ENCODE measurements at regions not wholly inside any gene's neighbourhood (a gene's known extent, or its start where the extent isn't known, plus 50 kb on each side); places are given as distances from the start of the nearest gene placed in this dataset.

DNA sequence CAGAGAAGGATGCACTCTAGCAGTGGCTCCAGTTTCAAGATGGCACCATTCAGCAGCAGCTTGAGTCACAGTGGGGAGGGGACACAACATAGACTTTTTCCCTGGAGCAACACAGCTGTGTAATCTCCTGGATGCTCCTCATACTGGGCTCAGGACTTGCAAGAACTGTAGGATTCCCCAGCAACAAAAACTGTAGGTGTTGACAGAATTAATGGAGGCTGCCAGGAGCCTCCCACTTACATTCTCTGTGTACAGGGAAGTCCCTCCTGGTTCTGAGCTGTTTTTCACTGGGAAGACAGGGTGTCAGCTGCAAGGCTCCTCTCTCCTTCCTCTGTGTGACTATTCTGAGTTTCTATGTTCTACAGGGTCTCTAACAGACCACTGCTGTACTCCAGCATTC, 217.9 kb downstream of the KIF21A start:
- H3K4me3 ChIP-seq (ENCODE audit: low read depth, low read length): no peak overlapping the region
- in situ Hi-C loops (cut with HindIII; ENCODE audit: low sequenced_read_pairs): no loop called here
- TF ChIP-seq, protein P1, sequence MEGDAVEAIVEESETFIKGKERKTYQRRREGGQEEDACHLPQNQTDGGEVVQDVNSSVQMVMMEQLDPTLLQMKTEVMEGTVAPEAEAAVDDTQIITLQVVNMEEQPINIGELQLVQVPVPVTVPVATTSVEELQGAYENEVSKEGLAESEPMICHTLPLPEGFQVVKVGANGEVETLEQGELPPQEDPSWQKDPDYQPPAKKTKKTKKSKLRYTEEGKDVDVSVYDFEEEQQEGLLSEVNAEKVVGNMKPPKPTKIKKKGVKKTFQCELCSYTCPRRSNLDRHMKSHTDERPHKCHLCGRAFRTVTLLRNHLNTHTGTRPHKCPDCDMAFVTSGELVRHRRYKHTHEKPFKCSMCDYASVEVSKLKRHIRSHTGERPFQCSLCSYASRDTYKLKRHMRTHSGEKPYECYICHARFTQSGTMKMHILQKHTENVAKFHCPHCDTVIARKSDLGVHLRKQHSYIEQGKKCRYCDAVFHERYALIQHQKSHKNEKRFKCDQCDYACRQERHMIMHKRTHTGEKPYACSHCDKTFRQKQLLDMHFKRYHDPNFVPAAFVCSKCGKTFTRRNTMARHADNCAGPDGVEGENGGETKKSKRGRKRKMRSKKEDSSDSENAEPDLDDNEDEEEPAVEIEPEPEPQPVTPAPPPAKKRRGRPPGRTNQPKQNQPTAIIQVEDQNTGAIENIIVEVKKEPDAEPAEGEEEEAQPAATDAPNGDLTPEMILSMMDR (IDR thresholded peaks at IDR 0.05; ENCODE audit: low read depth, low read length): no peak
- DNase-seq (ENCODE audit: low read depth, low spot score): no peak

DNA sequence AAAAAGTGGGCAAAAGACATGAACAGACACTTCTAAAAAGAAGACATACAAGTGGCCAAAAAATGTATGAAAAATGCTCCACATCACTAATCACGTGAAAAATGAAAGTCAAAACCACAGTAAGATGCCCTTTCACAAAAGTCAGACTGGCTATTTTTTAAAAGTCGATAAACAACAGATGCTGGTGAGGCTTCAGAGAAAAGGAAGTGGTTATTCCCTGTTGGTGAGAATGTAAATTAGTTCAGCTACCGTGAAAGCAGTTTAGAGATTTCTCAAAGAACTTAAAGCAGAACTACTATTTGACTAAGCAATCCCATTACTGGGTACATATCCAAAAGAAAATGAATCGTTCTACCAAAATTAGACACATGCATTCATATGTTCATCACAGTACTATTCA, 237.0 kb downstream of the KIF21A start:
- no peak overlapping the region for H3K4me3 ChIP-seq (ENCODE audit: low read depth, low read length)
- DNase-seq (ENCODE audit: low read depth, low spot score): no peak
- in situ Hi-C loops (cut with HindIII; ENCODE audit: low sequenced_read_pairs): no loop called here
- TF ChIP-seq, protein P1 (IDR thresholded peaks at IDR 0.05; ENCODE audit: low read depth, low read length): no peak

DNA sequence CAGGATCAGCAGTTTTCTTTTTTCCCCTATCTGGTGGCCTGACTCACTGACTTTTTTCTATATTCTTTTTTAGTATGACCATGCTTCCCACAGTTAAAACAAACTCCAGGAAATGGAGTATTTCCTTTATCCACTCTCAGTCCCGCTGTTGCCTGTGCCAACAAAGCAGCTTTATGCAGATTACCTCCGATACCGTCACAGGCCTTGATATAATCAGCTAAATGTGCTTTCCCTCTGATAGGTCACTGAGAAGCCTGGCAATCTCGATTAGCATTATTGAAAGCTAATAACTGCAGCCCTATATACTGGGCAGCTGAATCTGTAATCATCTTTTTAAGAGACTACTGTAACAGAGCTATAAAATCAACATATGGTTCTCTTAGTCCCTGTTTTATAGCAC, 243.6 kb downstream of the KIF21A start:
- H3K4me3 ChIP-seq (ENCODE audit: low read depth, low read length): no peak overlapping the region
- peak; percentile 37 for DNase-seq (ENCODE audit: low read depth, low spot score)
- TF ChIP-seq, protein P1 (IDR thresholded peaks at IDR 0.05; ENCODE audit: low read depth, low read length): no peak
- in situ Hi-C loops (cut with HindIII; ENCODE audit: low sequenced_read_pairs): no loop called here

DNA sequence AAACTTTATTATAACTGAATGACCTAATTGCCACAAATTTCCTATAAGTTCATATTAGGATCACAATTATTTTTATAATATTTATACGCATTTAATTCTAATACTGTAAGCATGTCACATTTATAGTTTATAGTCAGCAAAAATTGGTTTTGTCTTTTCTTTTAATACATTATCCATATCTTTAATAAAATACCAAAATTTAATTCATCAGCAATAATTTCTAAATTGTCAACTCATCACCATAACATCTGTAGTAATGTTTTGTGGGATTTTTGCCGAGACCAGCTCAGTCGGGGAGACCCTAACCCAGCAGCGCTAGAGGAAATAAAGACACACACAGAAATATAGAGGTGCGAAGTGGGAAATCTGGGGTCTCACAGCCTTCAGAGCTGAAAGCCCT, 254.2 kb downstream of the KIF21A start:
- no peak for DNase-seq (ENCODE audit: low read depth, low spot score)
- in situ Hi-C loops (cut with HindIII; ENCODE audit: low sequenced_read_pairs): no loop called here
- H3K4me3 ChIP-seq (ENCODE audit: low read depth, low read length): no peak overlapping the region
- TF ChIP-seq, protein P1 (IDR thresholded peaks at IDR 0.05; ENCODE audit: low read depth, low read length): no peak

DNA sequence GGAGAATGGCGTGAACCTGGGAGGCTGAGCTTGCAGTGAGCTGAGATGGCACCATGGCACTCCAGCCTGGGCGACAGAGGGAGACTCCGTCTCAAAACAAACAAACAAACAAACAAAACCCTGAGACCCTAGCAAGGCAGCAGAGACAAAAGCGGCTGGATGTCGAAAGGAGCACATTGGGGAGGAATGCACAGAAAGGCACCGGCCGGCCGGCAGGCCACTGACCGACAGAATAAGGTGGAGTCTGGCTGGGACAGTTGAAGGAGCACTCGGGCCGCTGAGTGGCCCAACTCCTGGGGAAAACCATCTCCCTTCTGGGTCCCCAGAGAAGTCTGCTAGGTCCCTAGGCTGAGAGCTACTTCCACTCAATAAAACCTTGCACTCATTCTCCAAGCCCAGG, 256.2 kb downstream of the KIF21A start:
- H3K4me3 ChIP-seq (ENCODE audit: low read depth, low read length): no peak overlapping the region
- DNase-seq (ENCODE audit: low read depth, low spot score): no peak
- TF ChIP-seq, protein P1 (IDR thresholded peaks at IDR 0.05; ENCODE audit: low read depth, low read length): no peak
- in situ Hi-C loops (cut with HindIII; ENCODE audit: low sequenced_read_pairs): no loop called here

DNA sequence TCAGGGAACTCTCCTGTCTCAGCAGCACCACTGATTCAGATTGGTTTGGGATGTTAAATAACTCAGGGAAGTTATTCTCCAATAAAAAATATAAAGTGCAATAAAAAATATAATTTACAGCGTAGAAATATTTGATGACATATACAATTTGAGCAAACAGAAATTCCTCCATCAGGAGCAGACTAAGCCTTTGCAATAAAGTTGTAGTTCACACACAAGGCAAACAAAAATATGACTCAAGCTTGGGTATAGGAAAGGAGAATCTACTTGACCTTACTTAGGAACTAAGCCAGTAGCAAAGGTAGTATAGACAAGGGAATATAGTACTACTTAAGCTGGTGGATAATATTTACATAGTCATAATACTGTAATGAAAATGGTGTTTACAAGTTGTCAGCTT, 264.1 kb downstream of the KIF21A start:
- no peak overlapping the region for H3K4me3 ChIP-seq (ENCODE audit: low read depth, low read length)
- TF ChIP-seq, protein P1 (IDR thresholded peaks at IDR 0.05; ENCODE audit: low read depth, low read length): no peak
- no peak for DNase-seq (ENCODE audit: low read depth, low spot score)
- in situ Hi-C loops (cut with HindIII; ENCODE audit: low sequenced_read_pairs): no loop called here

DNA sequence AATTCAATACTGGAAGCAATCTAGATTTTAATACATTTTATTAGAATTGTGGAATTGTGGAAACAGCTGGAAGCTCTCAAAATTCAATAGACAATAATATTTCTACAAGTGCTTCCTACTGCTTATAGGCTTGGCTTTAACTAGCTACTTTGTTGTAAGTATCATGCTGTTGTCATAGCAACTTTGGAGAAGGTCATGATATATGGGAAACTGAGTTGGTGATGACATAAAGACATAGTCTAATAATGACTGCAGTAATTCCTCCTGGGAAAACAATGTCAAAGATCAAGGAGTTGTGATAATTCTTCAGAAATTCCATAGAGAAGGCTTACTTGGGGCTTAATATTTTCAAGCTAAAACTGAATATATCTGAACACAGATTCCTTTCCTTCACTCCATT, 266.6 kb downstream of the KIF21A start:
- in situ Hi-C loops (cut with HindIII; ENCODE audit: low sequenced_read_pairs): no loop called here
- H3K4me3 ChIP-seq (ENCODE audit: low read depth, low read length): no peak overlapping the region
- no peak for DNase-seq (ENCODE audit: low read depth, low spot score)
- TF ChIP-seq, protein P1 (IDR thresholded peaks at IDR 0.05; ENCODE audit: low read depth, low read length): no peak
